ENCODE measurements at regions not wholly inside any gene's neighbourhood (a gene's known extent, or its start where the extent isn't known, plus 50 kb on each side); places are given as distances from the start of the nearest gene placed in this dataset.

DNA sequence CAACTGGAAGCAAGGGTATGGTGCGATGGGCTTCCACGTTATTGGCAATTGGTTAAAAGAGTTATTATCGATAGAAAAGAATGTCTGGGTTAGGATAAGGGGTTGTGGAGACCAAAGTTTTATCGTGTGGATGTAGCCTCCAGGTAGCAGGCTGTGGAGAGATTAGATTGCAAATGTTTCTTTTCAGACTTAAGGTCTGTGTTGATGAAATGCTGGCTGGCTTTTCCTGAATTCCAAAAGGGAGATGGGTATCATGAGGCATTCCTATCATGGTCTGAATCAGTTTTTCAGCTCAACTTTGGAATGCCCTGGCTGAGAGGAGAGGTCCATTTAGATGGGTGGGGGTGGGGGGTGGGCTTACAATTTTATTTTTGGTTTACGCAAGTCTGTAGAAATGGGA lies 395.0 kb upstream of the RBFOX1 start (continued):
- TF ChIP-seq, protein P1, sequence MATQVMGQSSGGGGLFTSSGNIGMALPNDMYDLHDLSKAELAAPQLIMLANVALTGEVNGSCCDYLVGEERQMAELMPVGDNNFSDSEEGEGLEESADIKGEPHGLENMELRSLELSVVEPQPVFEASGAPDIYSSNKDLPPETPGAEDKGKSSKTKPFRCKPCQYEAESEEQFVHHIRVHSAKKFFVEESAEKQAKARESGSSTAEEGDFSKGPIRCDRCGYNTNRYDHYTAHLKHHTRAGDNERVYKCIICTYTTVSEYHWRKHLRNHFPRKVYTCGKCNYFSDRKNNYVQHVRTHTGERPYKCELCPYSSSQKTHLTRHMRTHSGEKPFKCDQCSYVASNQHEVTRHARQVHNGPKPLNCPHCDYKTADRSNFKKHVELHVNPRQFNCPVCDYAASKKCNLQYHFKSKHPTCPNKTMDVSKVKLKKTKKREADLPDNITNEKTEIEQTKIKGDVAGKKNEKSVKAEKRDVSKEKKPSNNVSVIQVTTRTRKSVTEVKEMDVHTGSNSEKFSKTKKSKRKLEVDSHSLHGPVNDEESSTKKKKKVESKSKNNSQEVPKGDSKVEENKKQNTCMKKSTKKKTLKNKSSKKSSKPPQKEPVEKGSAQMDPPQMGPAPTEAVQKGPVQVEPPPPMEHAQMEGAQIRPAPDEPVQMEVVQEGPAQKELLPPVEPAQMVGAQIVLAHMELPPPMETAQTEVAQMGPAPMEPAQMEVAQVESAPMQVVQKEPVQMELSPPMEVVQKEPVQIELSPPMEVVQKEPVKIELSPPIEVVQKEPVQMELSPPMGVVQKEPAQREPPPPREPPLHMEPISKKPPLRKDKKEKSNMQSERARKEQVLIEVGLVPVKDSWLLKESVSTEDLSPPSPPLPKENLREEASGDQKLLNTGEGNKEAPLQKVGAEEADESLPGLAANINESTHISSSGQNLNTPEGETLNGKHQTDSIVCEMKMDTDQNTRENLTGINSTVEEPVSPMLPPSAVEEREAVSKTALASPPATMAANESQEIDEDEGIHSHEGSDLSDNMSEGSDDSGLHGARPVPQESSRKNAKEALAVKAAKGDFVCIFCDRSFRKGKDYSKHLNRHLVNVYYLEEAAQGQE (IDR thresholded peaks at IDR 0.05; ENCODE audit: low read depth): no peak
- no peak for TF ChIP-seq TCF7L2 (IDR thresholded peaks at IDR 0.05; ENCODE audit: borderline replicate concordance, extremely low read depth, insufficient read depth, insufficient read length)
- TF ChIP-seq, protein P2, sequence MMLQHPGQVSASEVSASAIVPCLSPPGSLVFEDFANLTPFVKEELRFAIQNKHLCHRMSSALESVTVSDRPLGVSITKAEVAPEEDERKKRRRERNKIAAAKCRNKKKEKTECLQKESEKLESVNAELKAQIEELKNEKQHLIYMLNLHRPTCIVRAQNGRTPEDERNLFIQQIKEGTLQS (IDR thresholded peaks at IDR 0.05): no peak

DNA sequence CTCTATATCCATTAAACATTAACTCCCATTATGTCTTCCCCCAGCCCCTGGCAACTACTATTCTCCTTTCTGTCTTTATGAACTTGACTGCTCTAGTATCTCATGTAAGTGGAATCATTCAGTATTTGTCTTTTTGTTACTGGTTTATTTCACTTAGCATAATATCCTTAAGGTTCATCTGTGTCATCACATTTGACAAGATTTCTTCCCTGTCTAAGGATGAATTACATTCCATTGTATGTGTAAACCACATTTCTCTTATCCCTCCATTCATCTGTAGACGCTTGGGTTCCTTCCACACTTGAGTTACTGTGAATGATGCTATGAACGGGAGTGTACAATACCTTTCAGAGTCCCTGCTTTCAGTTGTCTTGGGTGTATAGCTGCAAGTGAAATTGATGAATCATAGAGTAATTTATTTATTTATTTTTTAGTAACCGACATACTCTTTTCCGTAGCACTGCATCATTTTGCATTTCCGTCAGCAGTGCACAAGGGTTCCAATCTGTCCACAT lies 399.7 kb upstream of the RBFOX1 start:
- Histone ChIP-seq H3K9me2 (ENCODE audit: insufficient read depth) (no peaks in the 10 kb centered on the region), H3K4me2 (ENCODE audit: low read length) (no peak overlapping the region), H3K9ac (ENCODE audit: low read length) (no peak overlapping the region), H3K4me1 (ENCODE audit: control insufficient read depth in 1 of 2, insufficient read depth in 2 of 2, low read length in 2 of 2) (no peaks in the 10 kb centered on the region), H3K79me2 (ENCODE audit: insufficient read depth, low read length) (no peaks in the 10 kb centered on the region), H3K27ac (ENCODE audit: low read depth, low read length) (no peak overlapping the region), H3K27me3 (ENCODE audit: insufficient read depth, low read length) (no peaks in the 10 kb centered on the region), H2AFZ (ENCODE audit: low read depth, low read length, poor library complexity, severe bottlenecking) (no peak overlapping the region), H3K4me3 (replicated peaks in 1 of 2; ENCODE audit: low read depth in 1 of 2, low read length in 2 of 2) (no peak overlapping the region), H4K20me1 (ENCODE audit: insufficient read depth) (no peaks in the 10 kb centered on the region), H3K9me3 (ENCODE audit: control insufficient read depth in 1 of 2, insufficient read depth in 1 of 2, low read depth in 1 of 2, low read length in 2 of 2) (no peaks in the 10 kb centered on the region), H3K36me3 (ENCODE audit: control insufficient read depth in 1 of 2, insufficient read depth in 2 of 2, low read length in 2 of 2) (no peaks in the 10 kb centered on the region)
- POLR2A ChIA-PET: no interaction called here
- CTCF ChIA-PET: no interaction called here
- intact Hi-C loops (cut with micrococcal nuclease): no loop called here
- BruUV-seq (replicated peaks): no TSS peak
- RAD21 ChIA-PET (ENCODE audit: low non-redundant PET in 1 of 2, low total read pairs in 2 of 2, uncharacterized antibody in 2 of 2, unreplicated experiment in 2 of 2): no interaction called here
- ATAC-seq: no peak
- no peak for TF ChIP-seq EGR1 (IDR thresholded peaks at IDR 0.05; ENCODE audit: low read depth)
- no peak for TF ChIP-seq ELF1 (IDR thresholded peaks at IDR 0.05; ENCODE audit: borderline replicate concordance, low read depth)
- TF ChIP-seq, protein P2 (IDR thresholded peaks at IDR 0.05): no peak
- TF ChIP-seq CBX3 (IDR thresholded peaks at IDR 0.05; ENCODE audit: low read depth): no peak
- TF ChIP-seq, protein P3, sequence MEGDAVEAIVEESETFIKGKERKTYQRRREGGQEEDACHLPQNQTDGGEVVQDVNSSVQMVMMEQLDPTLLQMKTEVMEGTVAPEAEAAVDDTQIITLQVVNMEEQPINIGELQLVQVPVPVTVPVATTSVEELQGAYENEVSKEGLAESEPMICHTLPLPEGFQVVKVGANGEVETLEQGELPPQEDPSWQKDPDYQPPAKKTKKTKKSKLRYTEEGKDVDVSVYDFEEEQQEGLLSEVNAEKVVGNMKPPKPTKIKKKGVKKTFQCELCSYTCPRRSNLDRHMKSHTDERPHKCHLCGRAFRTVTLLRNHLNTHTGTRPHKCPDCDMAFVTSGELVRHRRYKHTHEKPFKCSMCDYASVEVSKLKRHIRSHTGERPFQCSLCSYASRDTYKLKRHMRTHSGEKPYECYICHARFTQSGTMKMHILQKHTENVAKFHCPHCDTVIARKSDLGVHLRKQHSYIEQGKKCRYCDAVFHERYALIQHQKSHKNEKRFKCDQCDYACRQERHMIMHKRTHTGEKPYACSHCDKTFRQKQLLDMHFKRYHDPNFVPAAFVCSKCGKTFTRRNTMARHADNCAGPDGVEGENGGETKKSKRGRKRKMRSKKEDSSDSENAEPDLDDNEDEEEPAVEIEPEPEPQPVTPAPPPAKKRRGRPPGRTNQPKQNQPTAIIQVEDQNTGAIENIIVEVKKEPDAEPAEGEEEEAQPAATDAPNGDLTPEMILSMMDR (IDR thresholded peaks at IDR 0.05 in 2 of 3, conservative IDR thresholded peaks at IDR 0.05 in 1 of 3; ENCODE audit: borderline replicate concordance in 1 of 3, insufficient read depth in 1 of 3, low read depth in 2 of 3, low read length in 2 of 3): no peak
- no peak for TF ChIP-seq ZNF274 (IDR thresholded peaks at IDR 0.05; ENCODE audit: low read depth, low read length)
- no peak for TF ChIP-seq POLR2AphosphoS5 (IDR thresholded peaks at IDR 0.05; ENCODE audit: low read depth, low read length)
- TF ChIP-seq CEBPB (IDR thresholded peaks at IDR 0.05; ENCODE audit: low read depth): no peak
- no peak for DNase-seq (ENCODE audit: low read depth, low spot score)
